UCSD-AML1 (cell line): ENCODE measurements at regions not wholly inside any gene's neighbourhood (a gene's known extent, or its start where the extent isn't known, plus 50 kb on each side); places are given as distances from the start of the nearest gene placed in this dataset.
A peak's percentile ranks its signal among the peaks of the same experiment; 100 is the strongest.

ENCODE experiments used
- DNase-seq: peaks from one replicate; lab custom pipeline; 2025; ENCODE audit not compliant: unreplicated experiment; lab: John Stamatoyannopoulos, UW

DNA sequence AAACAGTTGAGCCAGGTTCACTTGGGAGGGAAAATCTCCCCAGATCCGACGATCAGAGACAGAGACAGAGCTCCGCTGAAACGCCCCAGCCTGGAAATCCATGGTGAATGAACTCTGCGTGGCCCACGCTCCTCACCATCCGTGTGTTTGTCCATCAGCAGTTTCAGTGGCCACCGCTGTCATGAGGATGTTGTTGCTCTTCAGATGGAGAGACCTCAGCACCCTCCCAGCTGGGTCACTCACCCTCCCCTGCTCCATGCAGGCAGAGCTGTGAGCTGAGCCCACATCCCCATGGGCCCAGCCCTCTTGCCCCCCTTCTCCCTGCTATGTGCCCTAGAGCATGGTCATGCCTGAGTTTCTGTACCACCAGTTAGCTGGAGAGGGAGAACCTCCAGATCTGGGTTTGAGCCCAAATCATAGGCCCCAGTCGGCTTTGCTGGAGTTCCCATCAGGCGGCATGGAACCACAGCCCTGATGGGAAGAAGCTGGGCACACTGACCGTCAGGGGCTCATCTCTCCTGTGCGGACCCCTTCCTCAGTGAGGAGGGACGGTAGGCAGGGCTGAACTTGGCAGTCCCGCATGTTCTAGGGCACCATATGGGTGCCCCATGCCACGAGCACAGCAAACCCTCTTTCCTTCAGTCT, 154.4 kb upstream of the COL5A1 start:
- DNase-seq, result no peak

DNA sequence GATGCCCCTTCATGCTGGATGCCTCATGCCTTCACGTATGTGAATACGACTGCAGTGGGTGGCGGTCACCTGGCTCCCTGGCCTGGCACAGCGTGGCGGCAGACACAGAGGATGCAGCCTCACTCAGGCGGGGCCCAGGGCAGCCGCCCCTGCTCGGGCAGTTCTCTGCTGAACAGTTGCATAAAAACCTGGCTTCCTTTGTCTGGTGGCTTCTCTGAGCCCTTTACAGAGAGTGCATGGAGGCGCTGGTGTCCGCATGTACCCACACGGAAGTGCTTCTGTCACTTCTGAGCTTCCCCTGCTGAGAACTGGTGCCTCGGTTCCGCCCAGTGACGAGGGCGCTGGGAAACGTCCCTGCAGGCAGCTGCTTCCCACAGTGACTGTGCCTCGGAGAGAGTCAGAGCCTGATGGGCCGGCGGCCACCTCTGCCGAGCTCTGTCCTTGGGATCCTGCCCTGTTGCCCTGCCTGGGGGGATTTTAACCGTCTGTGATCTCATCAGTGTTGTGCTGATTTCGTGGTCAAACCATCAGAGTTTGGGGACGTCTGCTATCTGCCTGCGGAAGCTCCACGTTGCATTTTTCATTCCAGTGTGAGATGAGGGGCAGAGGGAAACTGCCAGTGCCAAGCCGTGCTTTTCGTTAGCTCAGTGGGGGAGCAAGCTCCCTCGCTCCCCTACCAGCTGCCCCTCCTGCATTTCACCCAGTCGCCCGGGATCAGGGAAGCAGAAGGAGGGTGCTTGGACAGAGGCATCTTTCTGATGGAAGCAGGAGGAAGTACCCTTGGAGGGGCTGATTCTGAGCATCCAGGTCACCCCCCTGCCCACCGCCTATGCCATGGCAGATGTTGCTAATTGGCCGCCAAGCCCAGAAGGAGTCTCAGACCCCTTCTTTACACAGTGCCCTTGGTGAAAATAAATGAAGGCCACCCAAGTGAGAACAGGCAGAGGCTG, 153.0 kb upstream of the COL5A1 start:
- no peak for DNase-seq

DNA sequence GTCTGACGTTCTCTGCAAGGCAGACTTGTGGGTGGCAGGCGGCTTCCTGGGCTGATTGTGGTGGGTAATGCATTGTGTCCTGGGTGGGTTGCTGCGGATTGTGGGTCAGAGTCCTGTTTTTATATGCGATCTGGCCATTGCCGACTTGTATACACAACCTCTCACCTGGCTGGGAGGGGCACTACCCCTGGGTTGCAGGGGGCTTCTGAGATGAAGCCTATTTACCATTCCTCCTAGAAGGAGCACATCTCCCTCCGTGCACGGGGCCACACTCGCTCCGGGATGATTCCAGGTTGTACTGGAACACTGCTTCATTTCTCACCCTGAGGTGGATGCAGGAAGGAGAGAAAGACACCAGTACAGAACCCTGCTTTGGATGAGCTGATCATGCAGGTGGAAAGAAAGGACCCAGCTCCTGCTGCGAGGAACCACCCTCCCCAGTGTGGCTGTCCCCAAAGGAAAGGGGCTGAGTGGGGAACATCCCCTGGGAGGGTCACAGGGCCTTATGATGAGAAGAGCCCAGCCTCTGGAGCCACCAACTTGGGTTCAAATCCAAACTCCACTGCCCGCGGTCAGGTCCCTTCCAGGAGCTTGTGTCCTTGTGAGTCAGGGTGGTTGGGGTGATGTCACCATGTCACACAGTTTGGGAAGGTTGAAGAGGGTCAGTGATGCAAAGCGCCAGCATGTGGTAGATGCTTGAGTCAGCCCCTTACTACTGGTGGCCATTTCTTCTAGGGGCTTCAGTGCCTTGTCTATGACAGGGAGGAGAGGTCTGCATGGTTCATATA, 151.8 kb upstream of the COL5A1 start:
- DNase-seq, result no peak

DNA sequence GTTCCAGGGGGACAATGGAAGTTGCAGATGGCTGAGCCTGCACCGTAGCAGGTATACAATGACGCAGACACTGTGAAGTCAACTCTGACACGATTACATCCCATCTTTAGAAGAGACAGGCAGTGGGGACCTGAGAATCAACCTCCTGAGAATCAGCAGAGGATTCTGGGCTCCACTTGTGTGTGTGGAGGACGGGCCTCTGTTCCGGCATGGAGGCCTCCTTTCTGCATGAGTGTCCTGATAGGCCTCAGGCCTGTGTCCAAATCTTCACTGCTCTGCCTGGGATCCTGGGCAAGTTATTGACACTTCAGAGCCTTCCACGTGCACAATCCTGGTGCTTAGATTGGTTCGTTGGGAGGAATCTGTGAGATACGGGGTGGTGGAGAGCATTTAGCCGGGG, 151.2 kb upstream of the COL5A1 start:
- no peak for DNase-seq

DNA sequence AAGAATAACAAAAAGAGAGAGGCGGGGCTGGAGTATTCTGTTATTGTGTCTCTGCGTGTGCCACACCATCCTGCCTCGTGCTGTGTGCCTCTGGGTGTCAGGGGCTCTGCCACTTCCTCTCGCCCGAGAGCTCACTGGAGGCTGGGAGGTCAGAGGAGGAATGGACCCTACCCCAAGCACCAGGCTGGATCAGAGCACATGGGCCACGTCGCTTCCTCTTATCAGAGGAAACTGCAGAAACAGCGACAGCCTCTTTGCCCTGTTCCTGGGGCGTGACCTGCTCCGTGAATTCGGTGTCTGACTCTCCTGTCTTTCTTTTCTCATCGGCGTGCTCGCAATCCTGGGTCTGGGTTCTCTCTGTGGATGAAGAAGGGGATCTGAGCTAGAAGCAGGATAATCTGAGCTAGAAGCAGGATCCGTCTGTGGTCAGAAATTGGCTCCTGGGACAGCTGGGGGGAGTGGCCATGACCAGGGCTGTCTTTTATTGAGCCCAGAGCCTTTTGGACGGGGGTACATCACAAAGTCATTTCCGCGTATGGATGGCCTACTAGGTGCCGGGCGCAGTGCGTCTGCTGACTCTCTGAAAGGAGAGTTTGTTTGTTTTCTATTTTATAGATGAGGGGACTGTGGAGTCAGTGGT, 150.3 kb upstream of the COL5A1 start:
- peak; percentile 55 for DNase-seq

DNA sequence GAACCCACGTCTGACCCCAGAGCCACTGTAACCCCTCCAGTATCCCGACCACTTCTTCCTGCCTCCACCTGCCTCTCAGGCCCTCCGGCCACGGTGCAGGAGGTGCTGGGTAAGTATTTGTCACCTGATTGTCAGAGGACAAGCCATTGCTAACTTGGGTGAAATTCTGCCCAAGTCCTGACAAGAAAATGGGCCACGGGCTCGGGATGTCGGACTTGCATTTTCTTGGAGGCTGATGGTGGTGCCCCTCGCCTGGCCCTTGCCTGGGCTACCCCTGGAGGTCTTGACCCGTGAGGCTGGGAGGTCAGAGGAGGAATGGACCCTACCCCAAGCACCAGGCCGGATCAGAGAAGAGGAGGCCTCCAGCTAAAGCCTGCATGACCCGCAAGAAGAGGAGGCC, 149.7 kb upstream of the COL5A1 start:
- DNase-seq, result no peak

DNA sequence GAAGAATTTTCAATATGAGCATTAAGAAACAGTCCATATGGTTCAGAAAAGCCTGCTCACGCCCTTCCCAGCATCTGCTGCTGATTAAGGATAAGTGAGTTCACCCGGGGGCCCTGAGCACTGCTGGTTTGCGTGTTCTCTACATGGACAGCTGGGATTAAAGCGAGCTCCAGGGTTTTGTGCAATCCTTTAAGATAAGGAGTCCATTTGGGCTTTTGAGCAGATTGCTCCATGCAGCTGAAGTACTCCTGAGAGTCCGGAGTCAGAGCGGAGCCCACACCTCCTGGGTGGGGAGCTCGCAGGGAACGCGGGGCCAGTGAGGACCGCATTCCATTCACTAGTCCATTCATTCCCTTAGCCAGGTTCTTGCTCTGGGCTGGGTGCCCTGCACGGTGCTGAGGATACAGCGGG, 149.3 kb upstream of the COL5A1 start:
- no peak for DNase-seq

DNA sequence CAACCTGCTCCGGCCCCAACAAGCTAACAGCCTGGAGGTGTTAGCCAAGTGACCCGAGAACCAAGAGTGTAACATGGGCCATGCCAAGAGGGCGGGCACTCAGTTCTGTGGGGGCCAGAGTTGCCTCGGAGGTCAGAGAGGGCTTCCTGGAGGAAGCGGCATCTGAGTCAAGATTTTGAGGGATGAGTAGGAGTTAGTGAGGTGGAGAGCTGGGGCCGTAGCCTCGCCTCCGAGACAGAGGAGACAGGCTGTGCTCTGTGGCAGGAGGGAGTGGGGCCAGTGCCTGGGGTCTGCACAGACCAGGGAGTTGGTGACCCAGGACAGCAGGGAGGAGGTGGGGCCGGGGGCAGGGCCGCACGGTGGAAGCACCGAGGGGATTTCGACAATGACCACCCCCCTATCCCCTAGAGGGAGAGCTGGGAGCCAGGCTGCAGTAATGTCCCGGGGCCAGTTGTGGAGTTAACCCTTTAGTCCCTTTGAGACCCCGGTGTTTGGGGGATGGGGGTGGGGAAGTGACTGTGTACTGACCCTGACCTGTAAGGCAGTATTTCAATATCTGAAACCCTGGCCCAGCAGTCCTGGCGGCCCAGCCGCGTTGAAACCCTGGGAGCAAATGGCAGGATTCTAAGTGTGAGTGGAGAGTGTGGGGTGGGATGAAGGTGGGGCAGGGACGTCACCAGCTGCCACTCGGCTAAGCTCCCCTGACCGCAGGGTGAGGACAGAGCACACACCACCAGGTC, 148.7 kb upstream of the COL5A1 start:
- no peak for DNase-seq

DNA sequence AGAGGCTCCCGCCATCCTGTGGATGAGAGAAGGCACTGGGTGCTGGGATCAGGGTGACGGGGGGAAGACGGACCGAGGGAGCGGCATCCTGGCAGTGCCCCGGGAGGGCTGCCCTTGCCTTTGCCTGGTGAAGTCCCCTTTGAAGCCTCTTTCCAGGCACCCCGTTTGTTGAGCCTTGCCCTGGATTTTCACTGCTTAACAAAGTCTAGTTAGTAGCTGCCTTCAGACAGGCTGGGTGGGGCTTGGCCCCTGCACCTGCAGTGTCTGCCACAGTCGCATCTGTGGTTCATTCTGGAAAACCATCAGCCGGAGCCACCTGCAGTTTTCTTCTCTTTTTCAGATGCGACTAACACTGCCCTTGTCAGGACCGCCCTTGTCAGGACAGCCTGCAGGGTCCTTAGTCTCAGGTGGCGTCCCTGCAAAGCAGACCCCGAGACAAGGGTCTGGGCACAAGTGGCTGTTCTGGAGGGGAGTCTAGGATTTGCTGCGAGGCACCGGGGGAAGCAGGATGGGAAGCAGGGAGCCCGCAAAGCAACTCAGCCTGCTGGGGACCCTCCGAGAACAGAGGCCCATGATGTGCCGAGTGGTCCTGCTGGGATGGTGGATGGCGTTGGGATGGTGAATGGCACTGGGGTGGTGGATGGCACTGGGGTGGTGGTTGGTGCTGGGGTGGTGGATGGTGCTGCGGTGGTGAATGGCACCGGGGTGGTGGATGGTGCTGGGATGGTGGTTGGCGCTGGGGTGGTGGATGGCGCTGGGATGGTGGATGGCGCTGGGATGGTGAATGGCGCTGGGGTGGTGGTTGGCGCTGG, 147.9 kb upstream of the COL5A1 start:
- DNase-seq, result no peak

DNA sequence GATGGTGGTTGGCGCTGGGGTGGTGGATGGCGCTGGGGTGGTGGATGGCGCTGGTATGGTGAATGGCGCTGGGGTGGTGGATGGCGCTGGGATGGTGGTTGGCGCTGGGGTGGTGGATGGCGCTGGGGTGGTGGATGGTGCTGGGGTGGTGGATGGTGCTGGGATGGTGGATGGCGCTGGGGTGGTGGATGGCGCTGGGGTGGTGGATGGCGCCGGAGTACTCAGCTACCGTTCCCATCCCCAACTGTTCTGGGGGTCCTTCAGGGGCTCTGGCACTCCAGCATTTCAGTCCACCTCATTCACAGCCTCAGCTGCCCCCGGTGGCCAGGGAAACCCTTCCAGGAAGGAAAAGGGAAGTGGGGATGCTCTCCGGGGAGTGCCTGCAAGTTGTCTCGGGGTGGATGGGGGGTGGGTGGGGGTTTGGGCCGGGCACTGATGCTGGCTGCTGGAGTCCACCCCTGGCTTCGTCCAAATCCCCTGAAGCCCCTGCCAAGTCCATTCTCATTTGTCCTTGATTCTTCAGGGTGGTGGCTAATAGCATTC, 147.3 kb upstream of the COL5A1 start:
- no peak for DNase-seq

DNA sequence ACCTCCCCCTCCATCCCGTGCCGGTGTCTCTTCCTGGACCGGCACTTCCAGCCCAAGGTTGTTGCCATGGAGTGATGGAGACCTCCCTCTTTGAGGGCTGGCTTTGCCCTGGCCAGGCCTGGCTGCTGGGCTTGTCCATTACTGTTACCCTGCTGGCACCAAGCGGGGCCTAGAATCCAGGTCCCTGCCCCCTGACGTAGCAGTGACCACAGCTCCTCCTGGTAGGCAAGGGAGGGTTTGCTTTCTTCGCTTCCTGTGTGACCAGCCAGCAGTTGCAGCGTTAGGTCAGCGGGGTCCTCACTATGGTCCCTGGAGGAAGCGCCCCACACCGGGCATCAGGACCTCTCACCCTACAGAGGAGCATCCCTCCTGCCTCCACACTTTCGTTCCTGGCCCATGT, 146.7 kb upstream of the COL5A1 start:
- no peak for DNase-seq

DNA sequence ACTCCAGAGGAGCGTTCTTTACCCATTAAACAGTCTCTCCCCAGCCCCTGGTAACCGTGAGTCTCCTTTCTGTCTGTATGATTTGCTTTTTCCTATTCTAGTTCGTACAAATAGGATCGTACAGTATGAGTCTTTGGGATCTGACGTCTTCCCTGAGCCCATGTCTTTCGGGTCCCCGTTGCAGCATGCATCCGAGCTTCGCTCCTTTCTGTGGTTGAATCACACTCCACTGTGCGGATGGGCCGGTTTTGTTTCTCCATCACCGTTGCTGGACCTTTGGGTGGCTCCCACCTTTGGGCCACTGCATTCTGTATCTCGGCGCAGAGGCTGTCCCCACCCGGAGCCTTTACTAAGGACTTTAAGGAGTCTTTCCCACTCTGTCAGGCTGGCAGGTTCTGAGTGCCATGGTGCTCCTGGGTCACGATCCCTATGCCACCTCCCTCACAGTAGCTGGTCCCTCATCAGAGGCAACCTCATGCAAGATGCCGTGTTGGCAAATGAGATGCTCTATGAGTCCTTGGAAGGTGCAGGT, 145.7 kb upstream of the COL5A1 start:
- DNase-seq, result no peak

DNA sequence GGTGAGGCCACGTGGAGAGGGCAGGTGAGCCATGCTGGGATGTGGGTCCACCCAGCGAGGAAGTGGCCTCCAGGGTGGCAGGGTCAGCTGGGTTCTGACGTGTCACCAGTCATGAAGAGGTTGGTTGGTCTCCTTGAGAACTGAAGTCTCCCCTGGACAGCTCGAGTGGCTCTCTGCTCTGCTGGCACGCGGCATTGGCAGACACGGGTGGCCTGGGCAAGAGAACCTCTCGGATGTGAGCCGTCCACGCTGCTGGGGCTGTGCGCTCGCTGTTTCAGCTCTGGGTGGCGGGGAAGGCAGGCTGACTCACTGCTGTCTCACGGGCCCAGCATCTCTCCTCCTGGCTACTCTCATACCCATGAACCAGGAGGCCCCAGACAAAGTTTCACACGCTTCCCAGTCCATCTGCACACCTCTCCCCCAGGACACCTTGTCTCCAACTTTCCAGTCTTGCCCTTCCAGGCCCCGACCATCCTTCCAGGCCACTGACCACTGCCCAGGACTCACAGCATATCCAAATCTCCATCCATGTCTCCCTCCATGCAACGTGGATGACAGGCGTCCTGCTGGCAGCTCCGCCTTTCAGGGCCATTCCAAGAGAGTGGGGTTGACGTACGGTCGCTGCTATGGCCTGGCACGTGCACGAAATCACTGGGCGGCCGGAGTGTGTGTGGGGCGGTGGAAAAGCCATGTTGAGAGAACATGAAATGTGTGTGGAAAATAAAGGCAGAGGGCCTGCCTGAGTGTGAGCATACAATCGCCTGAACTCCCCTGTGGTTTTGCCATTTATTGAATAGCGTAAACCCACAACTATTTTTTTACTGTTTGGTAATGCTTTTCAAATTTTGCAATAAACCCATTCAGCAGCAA, 145.0 kb upstream of the COL5A1 start:
- DNase-seq, result no peak

DNA sequence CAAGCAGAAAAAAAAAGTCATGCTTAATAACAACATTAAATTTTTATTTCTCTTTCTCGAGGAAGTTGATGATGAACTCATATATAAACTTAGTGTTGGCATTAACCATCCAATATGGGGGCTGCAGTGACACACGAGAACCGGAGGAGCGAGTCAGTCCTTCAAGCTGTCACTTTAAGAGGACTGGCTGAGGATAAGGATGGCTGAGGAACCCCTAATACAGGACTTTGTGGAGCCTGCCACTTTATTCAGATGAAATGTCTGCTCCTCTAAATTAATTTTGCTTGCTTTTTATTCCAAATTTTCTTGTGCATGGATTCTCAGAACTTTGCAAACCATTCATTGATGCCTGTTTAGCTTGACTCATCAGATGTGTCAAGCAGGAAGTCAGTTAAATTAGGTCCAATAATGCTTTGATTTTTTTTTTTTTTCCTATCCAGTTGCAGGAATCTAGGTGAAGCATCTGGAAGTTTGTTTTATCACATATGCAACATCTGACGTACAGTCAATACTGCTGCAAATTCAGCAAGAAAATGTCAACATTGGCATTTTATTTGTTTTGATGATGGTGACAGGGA, 144.2 kb upstream of the COL5A1 start:
- no peak for DNase-seq

DNA sequence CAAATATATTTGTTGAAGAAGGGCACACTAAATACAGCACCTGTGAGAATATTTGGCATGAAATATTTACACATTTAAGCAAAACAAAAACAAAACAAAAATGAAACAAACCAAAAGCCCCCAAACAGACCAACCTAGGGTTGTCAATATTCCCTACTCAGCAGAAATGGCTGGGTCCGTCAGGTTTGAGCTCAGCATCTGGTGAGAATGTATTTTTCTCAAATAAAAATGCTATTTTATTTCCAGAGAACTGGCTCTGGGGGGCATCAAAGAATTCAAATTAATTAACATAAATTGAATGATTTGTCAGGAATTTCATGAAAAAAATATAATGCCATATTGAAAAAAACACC, 142.8 kb upstream of the COL5A1 start:
- DNase-seq, result no peak

DNA sequence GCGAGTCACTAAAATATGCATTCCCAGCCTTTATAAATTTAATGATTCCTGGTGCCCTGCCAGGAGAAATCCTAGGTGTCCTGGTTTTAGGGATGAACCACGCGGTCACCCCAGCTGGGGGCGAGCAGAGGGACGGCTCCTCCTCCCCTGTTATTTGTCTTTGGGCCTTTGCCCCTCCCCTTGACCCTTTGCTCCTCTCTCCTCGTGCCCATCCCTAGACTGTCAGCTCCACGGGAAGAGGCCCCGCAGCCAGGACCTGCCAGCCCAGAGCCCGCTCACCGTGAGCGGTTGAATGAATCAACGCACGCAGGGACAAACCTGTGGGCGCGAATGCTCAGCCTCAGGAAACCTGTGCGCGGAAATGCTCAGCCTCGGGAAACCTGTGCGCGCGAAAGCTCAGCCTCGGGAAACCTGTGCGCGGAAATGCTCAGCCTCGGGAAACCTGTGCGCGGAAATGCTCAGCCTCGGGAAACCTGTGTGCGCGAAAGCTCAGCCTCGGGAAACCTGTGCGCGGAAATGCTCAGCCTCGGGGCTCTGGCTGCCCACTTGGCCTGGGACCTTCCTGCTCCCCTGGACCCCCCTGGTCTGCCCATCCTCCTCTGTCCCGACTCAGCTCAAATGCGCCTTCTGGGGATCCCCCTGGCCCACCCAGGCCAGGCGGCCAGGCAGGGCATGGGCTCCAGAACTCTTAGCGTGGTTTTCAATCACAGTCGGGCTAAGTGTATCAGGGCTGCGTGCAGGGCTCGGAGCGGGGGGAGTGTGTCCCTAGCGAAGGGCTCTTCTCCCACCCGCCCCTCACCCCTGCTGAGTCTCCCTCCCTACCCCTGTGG, 140.5 kb upstream of the COL5A1 start:
- no peak for DNase-seq

DNA sequence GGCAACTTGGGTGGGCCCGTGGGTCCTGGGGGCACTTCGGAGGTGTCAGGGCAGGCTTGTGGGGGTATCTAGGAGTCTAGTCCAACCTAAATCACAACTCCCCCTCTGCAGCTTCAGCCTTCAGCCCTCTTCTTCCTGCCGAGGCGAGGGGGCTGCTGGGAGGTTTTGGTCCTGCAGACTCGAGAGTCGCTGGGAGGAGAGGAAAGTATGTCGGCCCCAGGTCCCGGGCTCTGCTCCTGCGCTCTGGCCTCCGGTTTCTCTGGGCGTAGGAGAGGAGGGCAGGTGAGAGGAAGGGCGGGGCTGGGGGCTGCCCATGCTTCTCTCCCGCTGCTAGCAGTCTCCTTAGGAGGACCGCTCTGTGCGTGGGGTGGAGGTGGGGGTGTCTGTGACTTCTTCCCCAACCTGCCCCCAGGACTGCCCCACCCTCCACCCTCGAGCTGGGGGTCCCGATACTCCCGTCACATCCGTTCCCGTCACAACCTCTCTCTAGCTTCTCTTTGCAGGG, 139.8 kb upstream of the COL5A1 start:
- no peak for DNase-seq
